Stimulated activated CD8-positive, alpha-beta memory T cell treated with anti-CD3 and anti-CD28 coated beads, Interleukin-7, amount 100 ng/mL, for 24 hours (primary cell): ENCODE measurements at regions not wholly inside any gene's neighbourhood (a gene's known extent, or its start where the extent isn't known, plus 50 kb on each side); places are given as distances from the start of the nearest gene placed in this dataset.
"Not testable (repeated sequence)": the region's sequence is repeated elsewhere in the genome, so short reads cannot be mapped to it uniquely, and the experiment has no call there.

ENCODE experiments used
- DNase-seq: peaks from one replicate; pipeline ENCODE4 v3.0.0-alpha.2; 2020; ENCODE audit warnings: low read depth

GRCh38 chr14:105659935-105660527 lies 133.6 kb downstream of the TMEM121 start:
- DNase-seq, result no peak

DNA sequence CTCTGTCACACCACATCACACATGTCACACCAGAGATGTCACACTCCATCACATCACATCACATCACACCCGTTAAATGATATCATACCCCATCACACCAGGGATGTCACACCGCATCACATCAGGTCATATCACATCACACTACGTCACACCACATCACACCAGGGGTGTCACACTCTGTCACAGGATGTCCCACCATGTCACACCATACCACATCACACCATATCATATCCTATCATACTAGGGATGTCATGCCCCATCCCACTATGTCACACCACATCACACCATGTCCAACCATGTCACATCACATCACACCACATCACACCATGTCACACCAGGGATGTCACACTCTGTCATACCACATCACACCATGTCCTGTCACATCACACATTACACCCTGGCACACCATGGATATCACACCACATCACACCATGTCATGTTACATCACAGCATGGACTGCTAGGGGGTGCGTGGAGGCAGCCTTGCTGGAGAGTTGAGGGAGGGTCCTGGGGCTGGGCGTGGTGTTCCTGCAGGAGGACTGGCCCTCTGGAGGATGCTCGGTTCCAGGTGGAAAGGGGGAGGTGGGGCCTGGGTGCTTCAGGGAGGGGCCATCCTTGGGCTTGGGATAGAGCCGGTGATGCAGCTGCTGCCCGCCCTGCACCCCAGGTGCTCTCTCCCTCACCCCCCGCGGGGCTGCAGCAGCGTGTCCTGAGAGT lies 134.6 kb downstream of the TMEM121 start:
- no peak for DNase-seq

DNA sequence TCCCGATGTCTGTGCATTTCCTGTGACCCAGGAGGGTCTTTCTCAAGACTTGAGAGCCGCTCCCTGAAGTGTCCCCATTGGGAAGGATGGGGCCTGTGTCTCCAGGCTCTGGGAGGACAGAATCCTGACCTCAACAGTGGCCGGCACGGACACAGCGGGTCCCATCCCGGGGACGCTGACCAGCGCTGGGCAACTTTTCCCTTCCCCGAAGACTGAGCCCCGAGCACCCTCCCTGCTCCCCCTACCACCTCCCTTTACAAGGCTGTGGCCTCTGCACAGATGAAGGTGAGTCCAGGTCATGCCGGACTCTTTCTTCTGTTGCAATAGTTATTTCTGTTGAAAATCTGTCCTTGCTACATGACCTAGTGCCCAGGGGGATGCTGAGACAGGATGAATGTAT lies 135.7 kb downstream of the TMEM121 start:
- not testable (repeated sequence) for DNase-seq

GRCh38 chr14:105662592-105662991 lies 136.2 kb downstream of the TMEM121 start:
- not testable (repeated sequence) for DNase-seq

- not testable (repeated sequence) for DNase-seq
These were observed 136.9 kb downstream of the TMEM121 start for GRCh38 chr14:105663323-105663722.

GRCh38 chr14:105663818-105664596 lies 137.6 kb downstream of the TMEM121 start:
- not testable (repeated sequence) for DNase-seq

DNA sequence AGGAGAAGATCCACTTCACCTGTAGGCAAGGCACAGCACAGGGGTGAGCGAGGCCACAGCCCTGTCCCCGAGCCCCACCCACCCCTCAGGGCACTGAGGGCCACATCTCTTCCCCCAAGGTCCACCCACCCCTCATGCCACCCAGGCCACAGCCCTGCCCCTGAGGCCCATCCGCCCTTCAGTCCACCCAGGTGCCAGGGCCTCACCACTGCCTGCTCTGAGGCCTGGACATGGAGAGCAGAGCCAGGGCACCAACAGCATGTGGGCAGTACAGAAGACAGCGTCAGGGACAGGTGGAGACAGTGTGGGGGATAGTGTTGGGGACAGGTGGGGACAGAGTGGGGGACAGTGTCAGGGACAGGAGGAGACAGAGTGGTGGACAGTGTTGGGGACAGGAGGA lies 138.3 kb downstream of the TMEM121 start:
- no peak for DNase-seq

DNA sequence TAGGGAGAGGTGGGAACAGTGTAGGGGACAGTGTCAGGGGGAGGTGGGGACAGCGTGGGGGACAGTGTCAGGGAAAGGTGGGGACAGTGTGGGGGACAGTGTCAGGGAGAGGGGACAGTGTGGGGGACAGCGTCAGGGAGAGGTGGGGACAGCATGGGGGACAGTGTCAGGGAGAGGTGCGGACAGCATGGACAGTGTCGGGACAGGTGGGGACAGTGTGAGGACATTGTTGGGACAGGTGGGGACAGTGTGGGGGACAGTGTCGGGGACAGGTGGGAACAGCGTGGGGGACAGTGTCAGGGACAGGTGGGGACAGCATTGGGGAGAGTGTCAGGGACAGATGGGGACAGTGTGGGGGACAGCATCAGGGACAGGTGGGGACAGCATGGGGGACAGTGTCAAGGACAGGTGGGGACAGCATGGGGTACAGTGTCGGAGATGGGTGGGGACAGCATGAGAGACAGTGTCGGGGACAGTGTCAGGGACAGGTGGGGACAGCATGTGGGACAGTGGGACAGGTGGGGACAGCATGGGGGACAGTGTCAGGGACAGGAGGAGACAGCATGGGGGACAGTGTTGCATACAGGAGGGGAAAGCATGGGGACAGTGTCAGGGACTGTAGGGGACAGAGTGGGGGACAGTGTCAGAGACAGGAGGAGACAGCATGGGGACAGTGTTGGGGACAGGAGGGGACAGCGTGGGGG lies 139.0 kb downstream of the TMEM121 start:
- no peak for DNase-seq

DNA sequence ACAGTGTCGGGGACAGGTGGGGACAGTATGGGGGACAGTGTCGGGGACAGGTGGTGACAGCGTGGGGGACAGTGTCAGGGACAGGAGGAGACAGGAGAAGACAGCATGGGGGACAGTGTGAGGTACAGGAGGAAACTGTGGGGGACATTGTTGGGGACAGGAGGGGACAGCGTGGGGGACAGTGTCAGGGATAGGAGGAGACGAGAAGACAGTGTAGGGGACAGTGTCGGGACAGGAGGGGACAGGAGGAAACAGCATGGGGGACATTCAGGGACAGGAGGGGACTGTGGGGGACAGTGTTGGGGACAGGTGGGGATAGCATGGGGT lies 139.5 kb downstream of the TMEM121 start:
- no peak for DNase-seq

- DNase-seq, result no peak
These were observed 140.0 kb downstream of the TMEM121 start for GRCh38 chr14:105666420-105666819.

- not testable (repeated sequence) for DNase-seq
These were observed 140.7 kb downstream of the TMEM121 start for GRCh38 chr14:105666991-105667662.

GRCh38 chr14:105667663-105668020 lies 141.3 kb downstream of the TMEM121 start:
- DNase-seq, result not testable (repeated sequence)

DNA sequence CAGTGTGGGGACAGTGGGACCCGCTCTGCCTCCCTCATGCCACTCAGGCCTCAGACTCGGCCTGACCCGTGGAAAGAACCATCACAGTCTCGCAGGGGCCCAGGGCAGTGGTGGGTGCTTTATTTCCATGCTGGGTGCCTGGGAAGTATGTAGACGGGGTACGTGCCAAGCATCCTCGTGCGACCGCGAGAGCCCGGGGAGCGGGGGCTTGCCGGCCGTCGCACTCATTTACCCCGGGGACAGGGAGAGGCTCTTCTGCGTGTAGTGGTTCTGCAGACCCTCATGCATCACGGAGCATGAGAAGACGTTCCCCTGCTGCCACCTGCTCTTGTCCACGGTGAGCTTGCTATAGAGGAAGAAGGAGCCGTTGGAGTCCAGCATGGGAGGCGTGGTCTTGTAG lies 141.6 kb downstream of the TMEM121 start:
- not testable (repeated sequence) for DNase-seq

- not testable (repeated sequence) for DNase-seq
These were observed 142.3 kb downstream of the TMEM121 start for GRCh38 chr14:105668471-105669230.

DNA sequence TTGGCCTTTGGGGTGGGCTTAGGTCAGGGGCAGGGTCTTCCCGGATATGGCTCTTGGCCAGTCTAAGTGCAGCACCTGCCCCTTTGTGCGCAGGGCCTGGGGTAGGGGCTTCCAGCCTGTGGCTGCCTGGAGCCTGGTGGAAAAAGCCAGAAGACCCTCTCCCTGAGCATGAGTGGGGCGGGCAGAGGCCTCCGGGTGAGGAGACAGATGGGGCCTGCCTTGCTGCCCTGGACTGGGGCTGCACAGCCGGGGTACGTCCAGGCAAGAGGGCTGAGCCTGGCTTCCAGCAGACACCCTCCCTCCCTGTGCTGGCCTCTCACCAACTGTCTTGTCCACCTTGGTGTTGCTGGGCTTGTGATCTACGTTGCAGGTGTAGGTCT lies 142.8 kb downstream of the TMEM121 start:
- not testable (repeated sequence) for DNase-seq

GRCh38 chr14:105669646-105670045 lies 143.3 kb downstream of the TMEM121 start:
- not testable (repeated sequence) for DNase-seq

DNA sequence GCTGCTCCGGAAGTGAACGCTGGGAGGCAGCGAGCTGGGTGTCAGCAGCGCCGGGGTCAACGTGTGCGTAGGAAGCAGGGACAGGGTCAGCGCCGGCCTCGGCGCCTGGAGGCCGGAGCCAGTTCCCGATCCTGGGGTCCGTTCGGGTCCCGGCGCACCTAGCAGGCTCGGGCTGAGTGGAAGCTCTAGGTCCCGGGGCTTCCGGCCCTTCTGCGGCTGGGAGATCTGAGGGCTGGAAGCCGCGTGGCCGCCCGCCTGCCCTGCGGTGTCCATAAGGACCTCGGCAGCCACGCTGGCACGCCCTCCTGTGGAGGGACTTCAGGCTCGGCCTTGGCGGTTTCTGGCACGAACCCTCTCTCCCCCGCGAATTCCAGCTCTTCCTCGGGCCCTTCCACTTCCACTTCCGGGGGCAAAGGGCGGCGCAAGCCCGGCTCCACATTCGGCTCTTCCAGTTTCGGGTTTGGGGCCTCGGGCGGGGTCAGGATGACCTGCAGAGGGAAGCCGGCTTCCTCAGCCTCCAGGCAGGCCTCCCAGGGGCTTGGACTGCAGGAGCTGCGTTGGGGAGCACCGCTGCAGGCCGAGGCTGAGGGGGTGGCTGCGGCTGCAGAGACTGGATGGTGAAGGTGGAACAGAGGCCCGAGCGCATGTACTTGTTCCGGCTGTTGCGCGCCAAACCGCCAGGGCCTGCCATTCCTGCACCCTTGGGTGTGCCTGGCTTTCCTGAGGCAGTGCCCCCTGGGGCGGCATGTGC lies 146.2 kb downstream of the TMEM121 start:
- DNase-seq, result not testable (repeated sequence)

GRCh38 chr14:105675433-105675832 lies 149.1 kb downstream of the TMEM121 start:
- DNase-seq, result not testable (repeated sequence)

GRCh38 chr14:105675905-105676670 lies 149.7 kb downstream of the TMEM121 start:
- DNase-seq, result not testable (repeated sequence)

DNA sequence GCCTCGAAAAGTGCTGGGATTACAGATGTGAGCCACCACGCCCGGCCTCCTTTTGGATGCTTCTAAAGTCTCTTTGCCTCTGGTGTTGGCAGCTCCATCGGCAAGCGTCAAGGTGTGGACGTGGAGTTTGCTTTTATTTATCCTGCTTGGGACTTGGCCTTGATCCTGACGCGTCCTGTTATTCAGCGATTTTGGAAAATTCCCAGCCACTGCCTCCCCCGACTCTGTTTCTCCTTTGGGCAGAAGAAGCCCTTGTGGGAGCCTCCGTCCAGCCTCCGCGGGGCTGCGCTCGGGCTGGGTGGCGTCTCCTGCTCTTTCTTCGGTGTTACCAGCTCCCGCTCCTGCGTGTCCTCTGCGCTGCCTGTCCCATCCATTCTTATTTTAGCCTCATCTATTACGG lies 151.7 kb downstream of the TMEM121 start:
- DNase-seq, result not testable (repeated sequence)
